ENCODE measurements at regions not wholly inside any gene's neighbourhood (a gene's known extent, or its start where the extent isn't known, plus 50 kb on each side); places are given as distances from the start of the nearest gene placed in this dataset.

GRCh38 chr13:82036602-82037001 lies 1695.7 kb upstream of the SPRY2 start:
- Histone ChIP-seq H3K9me3 (ENCODE audit: control insufficient read depth in 2 of 2, insufficient read depth in 1 of 2, low read depth in 1 of 2, low read length in 1 of 2) (peaks cover 0 to 3% of the 10 kb centered on the region in 2 donors), H3K4me1 (ENCODE audit: control insufficient read depth in 3 of 3, insufficient read depth in 2 of 3, low read depth in 1 of 3, low read length in 2 of 3) (no peaks in the 10 kb centered on the region), H3K27me3 (ENCODE audit: control insufficient read depth in 3 of 3, insufficient read depth in 3 of 3, low read length in 3 of 3) (no peaks in the 10 kb centered on the region), H3K4me3 (ENCODE audit: low read depth in 1 of 3, low read length in 3 of 3) (no peak overlapping the region), H3K27ac (ENCODE audit: low read depth in 1 of 3, low read length in 2 of 3) (no peak overlapping the region), H3K36me3 (ENCODE audit: control insufficient read depth in 3 of 3, insufficient read depth in 2 of 3, low read depth in 1 of 3, low read length in 3 of 3) (no peaks in the 10 kb centered on the region)
- FAIRE-seq (no peak), DNase-seq (peak in 1 of 2 donors; percentile 39)
- WGBS, 3 donors, result 11 to 44% (median 34%) methylated on average over 1 of the region's 1 CpG

- Histone ChIP-seq H3K36me3 (ENCODE audit: control insufficient read depth in 3 of 3, insufficient read depth in 2 of 3, low read depth in 1 of 3, low read length in 3 of 3) (no peaks in the 10 kb centered on the region), H3K27me3 (ENCODE audit: control insufficient read depth in 3 of 3, insufficient read depth in 3 of 3, low read length in 3 of 3) (no peaks in the 10 kb centered on the region), H3K9me3 (ENCODE audit: control insufficient read depth in 2 of 2, insufficient read depth in 1 of 2, low read depth in 1 of 2, low read length in 1 of 2) (peaks cover 0 to 1% of the 10 kb centered on the region in 2 donors), H3K4me3 (ENCODE audit: low read depth in 1 of 3, low read length in 3 of 3) (no peak overlapping the region), H3K4me1 (ENCODE audit: control insufficient read depth in 3 of 3, insufficient read depth in 2 of 3, low read depth in 1 of 3, low read length in 2 of 3) (no peaks in the 10 kb centered on the region), H3K27ac (ENCODE audit: low read depth in 1 of 3, low read length in 2 of 3) (no peak overlapping the region)
- DNase-seq (no peak), FAIRE-seq (no peak)
- WGBS, 3 donors, result 32 to 60% (median 52%) methylated on average over 1 of the region's 1 CpG
These were observed 1670.4 kb upstream of the SPRY2 start for GRCh38 chr13:82011355-82011754.

GRCh38 chr13:82010780-82011179 lies 1669.9 kb upstream of the SPRY2 start:
- no peak overlapping the region for H3K4me3 ChIP-seq (ENCODE audit: low read depth in 1 of 3, low read length in 3 of 3)
- H3K27me3 ChIP-seq (ENCODE audit: control insufficient read depth in 3 of 3, insufficient read depth in 3 of 3, low read length in 3 of 3), result no peaks in the 10 kb centered on the region
- WGBS, 3 donors, result 52 to 73% (median 62%) methylated on average over 2 of the region's 2 CpGs
- H3K4me1 ChIP-seq (ENCODE audit: control insufficient read depth in 3 of 3, insufficient read depth in 2 of 3, low read depth in 1 of 3, low read length in 2 of 3), result no peaks in the 10 kb centered on the region
- peaks cover 0 to 1% of the 10 kb centered on the region in 2 donors for H3K9me3 ChIP-seq (ENCODE audit: control insufficient read depth in 2 of 2, insufficient read depth in 1 of 2, low read depth in 1 of 2, low read length in 1 of 2)
- DNase-seq (no peak), FAIRE-seq (no peak)
- no peaks in the 10 kb centered on the region for H3K36me3 ChIP-seq (ENCODE audit: control insufficient read depth in 3 of 3, insufficient read depth in 2 of 3, low read depth in 1 of 3, low read length in 3 of 3)
- no peak overlapping the region for H3K27ac ChIP-seq (ENCODE audit: low read depth in 1 of 3, low read length in 2 of 3)

DNA sequence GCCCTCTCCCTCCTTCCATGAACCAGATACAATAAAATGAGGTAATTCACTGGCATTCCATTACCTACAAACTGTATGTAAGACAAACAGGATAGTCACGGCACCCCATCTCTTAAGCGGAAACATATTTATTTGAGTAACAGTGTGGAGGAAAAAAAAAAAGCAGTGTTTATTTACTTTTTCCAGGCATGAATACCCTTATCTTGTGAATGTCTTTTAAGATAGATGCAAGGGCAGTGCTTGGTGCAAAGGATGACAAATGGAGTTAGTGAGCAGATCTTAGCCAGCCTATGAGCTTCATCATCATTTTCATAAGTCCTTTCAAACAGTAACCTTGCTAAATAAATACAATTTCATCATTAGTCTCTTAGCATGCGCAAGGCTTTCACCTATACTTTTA lies 1661.8 kb upstream of the SPRY2 start:
- Histone ChIP-seq H3K36me3 (ENCODE audit: control insufficient read depth in 3 of 3, insufficient read depth in 2 of 3, low read depth in 1 of 3, low read length in 3 of 3) (no peaks in the 10 kb centered on the region), H3K9me3 (ENCODE audit: control insufficient read depth in 2 of 2, insufficient read depth in 1 of 2, low read depth in 1 of 2, low read length in 1 of 2) (peaks cover 0 to 1% of the 10 kb centered on the region in 2 donors), H3K27ac (ENCODE audit: low read depth in 1 of 3, low read length in 2 of 3) (no peak overlapping the region), H3K4me3 (ENCODE audit: low read depth in 1 of 3, low read length in 3 of 3) (no peak overlapping the region), H3K27me3 (ENCODE audit: control insufficient read depth in 3 of 3, insufficient read depth in 3 of 3, low read length in 3 of 3) (no peaks in the 10 kb centered on the region), H3K4me1 (ENCODE audit: control insufficient read depth in 3 of 3, insufficient read depth in 2 of 3, low read depth in 1 of 3, low read length in 2 of 3) (no peaks in the 10 kb centered on the region)
- WGBS, 3 donors, result 62 to 76% (median 67%) methylated on average over 3 of the region's 3 CpGs
- no peak for FAIRE-seq
- no peak for DNase-seq

GRCh38 chr13:81995316-81995715 lies 1654.4 kb upstream of the SPRY2 start:
- Histone ChIP-seq H3K27ac (ENCODE audit: low read depth in 1 of 3, low read length in 2 of 3) (no peak overlapping the region), H3K9me3 (ENCODE audit: control insufficient read depth in 2 of 2, insufficient read depth in 1 of 2, low read depth in 1 of 2, low read length in 1 of 2) (no peaks in the 10 kb centered on the region), H3K4me3 (ENCODE audit: low read depth in 1 of 3, low read length in 3 of 3) (no peak overlapping the region), H3K36me3 (ENCODE audit: control insufficient read depth in 3 of 3, insufficient read depth in 2 of 3, low read depth in 1 of 3, low read length in 3 of 3) (no peaks in the 10 kb centered on the region), H3K27me3 (ENCODE audit: control insufficient read depth in 3 of 3, insufficient read depth in 3 of 3, low read length in 3 of 3) (no peaks in the 10 kb centered on the region), H3K4me1 (ENCODE audit: control insufficient read depth in 3 of 3, insufficient read depth in 2 of 3, low read depth in 1 of 3, low read length in 2 of 3) (no peaks in the 10 kb centered on the region)
- DNase-seq (no peak), FAIRE-seq (no peak)
- 57 to 75% (median 66%) methylated on average over 3 of the region's 3 CpGs for WGBS, 3 donors

GRCh38 chr13:81990652-81991051 lies 1649.7 kb upstream of the SPRY2 start:
- no peaks in the 10 kb centered on the region for H3K27me3 ChIP-seq (ENCODE audit: control insufficient read depth in 3 of 3, insufficient read depth in 3 of 3, low read length in 3 of 3)
- DNase-seq, result no peak
- H3K9me3 ChIP-seq (ENCODE audit: control insufficient read depth in 2 of 2, insufficient read depth in 1 of 2, low read depth in 1 of 2, low read length in 1 of 2), result no peaks in the 10 kb centered on the region
- no peak overlapping the region for H3K27ac ChIP-seq (ENCODE audit: low read depth in 1 of 3, low read length in 2 of 3)
- 86 to 92% (median 91%) methylated on average over 6 of the region's 6 CpGs for WGBS, 3 donors
- H3K4me1 ChIP-seq (ENCODE audit: control insufficient read depth in 3 of 3, insufficient read depth in 2 of 3, low read depth in 1 of 3, low read length in 2 of 3), result no peaks in the 10 kb centered on the region
- H3K4me3 ChIP-seq (ENCODE audit: low read depth in 1 of 3, low read length in 3 of 3), result no peak overlapping the region
- H3K36me3 ChIP-seq (ENCODE audit: control insufficient read depth in 3 of 3, insufficient read depth in 2 of 3, low read depth in 1 of 3, low read length in 3 of 3), result no peaks in the 10 kb centered on the region
- no peak for FAIRE-seq

- Histone ChIP-seq H3K4me3 (ENCODE audit: low read depth in 1 of 3, low read length in 3 of 3) (no peak overlapping the region), H3K36me3 (ENCODE audit: control insufficient read depth in 3 of 3, insufficient read depth in 2 of 3, low read depth in 1 of 3, low read length in 3 of 3) (no peaks in the 10 kb centered on the region), H3K27me3 (ENCODE audit: control insufficient read depth in 3 of 3, insufficient read depth in 3 of 3, low read length in 3 of 3) (no peaks in the 10 kb centered on the region), H3K27ac (ENCODE audit: low read depth in 1 of 3, low read length in 2 of 3) (no peak overlapping the region), H3K9me3 (ENCODE audit: control insufficient read depth in 2 of 2, insufficient read depth in 1 of 2, low read depth in 1 of 2, low read length in 1 of 2) (peaks cover 0 to 2% of the 10 kb centered on the region in 2 donors), H3K4me1 (ENCODE audit: control insufficient read depth in 3 of 3, insufficient read depth in 2 of 3, low read depth in 1 of 3, low read length in 2 of 3) (no peaks in the 10 kb centered on the region)
- FAIRE-seq (no peak), DNase-seq (no peak)
- WGBS, 3 donors, result 49 to 54% (median 52%) methylated on average over 3 of the region's 3 CpGs
These were observed 1647.6 kb upstream of the SPRY2 start for GRCh38 chr13:81988567-81988966.

DNA sequence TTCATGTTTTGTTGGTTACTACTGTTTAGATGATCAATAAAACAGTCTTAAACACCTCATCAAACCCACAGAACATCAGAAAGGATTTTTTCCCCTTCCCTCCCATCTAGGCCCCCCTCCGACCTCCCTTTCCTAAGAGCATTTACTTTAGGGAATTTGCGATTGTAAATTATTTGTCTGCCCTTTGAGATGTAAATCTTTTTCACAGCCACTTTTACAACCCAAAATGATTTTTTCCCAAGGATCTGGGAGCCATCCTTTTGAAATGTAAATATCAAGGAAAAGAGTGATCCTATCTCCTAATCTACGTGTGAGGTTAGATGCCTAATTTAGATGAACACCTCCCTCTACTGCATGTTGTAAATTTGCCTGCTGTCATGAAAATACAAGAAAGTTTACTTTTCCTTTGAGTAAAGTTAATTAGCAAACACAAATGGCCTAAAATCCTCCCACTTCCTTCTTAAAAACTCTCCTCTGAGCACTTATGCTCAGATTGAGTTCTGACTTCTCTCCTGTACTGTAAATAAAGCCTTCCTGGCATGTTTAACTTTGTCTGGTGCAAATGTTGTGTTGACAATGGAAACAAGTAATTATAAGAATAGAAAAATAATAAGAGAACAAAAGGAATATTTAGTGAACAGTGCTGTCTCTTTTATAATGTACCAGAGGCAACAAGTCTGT lies 1646.9 kb upstream of the SPRY2 start:
- 44 to 47% (median 46%) methylated on average over 3 of the region's 3 CpGs for WGBS, 3 donors
- H3K4me3 ChIP-seq (ENCODE audit: low read depth in 1 of 3, low read length in 3 of 3), result no peak overlapping the region
- FAIRE-seq, result no peak
- no peaks in the 10 kb centered on the region for H3K27me3 ChIP-seq (ENCODE audit: control insufficient read depth in 3 of 3, insufficient read depth in 3 of 3, low read length in 3 of 3)
- DNase-seq, result no peak
- H3K36me3 ChIP-seq (ENCODE audit: control insufficient read depth in 3 of 3, insufficient read depth in 2 of 3, low read depth in 1 of 3, low read length in 3 of 3), result no peaks in the 10 kb centered on the region
- H3K9me3 ChIP-seq (ENCODE audit: control insufficient read depth in 2 of 2, insufficient read depth in 1 of 2, low read depth in 1 of 2, low read length in 1 of 2), result peaks cover 0 to 2% of the 10 kb centered on the region in 2 donors
- H3K4me1 ChIP-seq (ENCODE audit: control insufficient read depth in 3 of 3, insufficient read depth in 2 of 3, low read depth in 1 of 3, low read length in 2 of 3), result no peaks in the 10 kb centered on the region
- no peak overlapping the region for H3K27ac ChIP-seq (ENCODE audit: low read depth in 1 of 3, low read length in 2 of 3)

GRCh38 chr13:81987159-81987558 lies 1646.2 kb upstream of the SPRY2 start:
- Histone ChIP-seq H3K4me1 (ENCODE audit: control insufficient read depth in 3 of 3, insufficient read depth in 2 of 3, low read depth in 1 of 3, low read length in 2 of 3) (no peaks in the 10 kb centered on the region), H3K27ac (ENCODE audit: low read depth in 1 of 3, low read length in 2 of 3) (no peak overlapping the region), H3K36me3 (ENCODE audit: control insufficient read depth in 3 of 3, insufficient read depth in 2 of 3, low read depth in 1 of 3, low read length in 3 of 3) (no peaks in the 10 kb centered on the region), H3K4me3 (ENCODE audit: low read depth in 1 of 3, low read length in 3 of 3) (no peak overlapping the region), H3K9me3 (ENCODE audit: control insufficient read depth in 2 of 2, insufficient read depth in 1 of 2, low read depth in 1 of 2, low read length in 1 of 2) (peaks cover 0 to 2% of the 10 kb centered on the region in 2 donors), H3K27me3 (ENCODE audit: control insufficient read depth in 3 of 3, insufficient read depth in 3 of 3, low read length in 3 of 3) (no peaks in the 10 kb centered on the region)
- DNase-seq, result peak in 1 of 2 donors; percentile 1
- FAIRE-seq, result no peak

Measured in small intestine (tissue), 7 donors.